GM19468 (cell line): ENCODE measurements at regions not wholly inside any gene's neighbourhood (a gene's known extent, or its start where the extent isn't known, plus 50 kb on each side); places are given as distances from the start of the nearest gene placed in this dataset.

Experiments
- ATAC-seq: cut with Tn5 transposase; IDR thresholded peaks from one replicate; pipeline ENCODE4 v1.9.1; 2021; ENCODE audit warnings: mild to moderate bottlenecking, moderate library complexity, moderate number of reproducible peaks; ENCODE audit not compliant: unreplicated experiment; ENCODE audit errors: extremely low read depth

DNA sequence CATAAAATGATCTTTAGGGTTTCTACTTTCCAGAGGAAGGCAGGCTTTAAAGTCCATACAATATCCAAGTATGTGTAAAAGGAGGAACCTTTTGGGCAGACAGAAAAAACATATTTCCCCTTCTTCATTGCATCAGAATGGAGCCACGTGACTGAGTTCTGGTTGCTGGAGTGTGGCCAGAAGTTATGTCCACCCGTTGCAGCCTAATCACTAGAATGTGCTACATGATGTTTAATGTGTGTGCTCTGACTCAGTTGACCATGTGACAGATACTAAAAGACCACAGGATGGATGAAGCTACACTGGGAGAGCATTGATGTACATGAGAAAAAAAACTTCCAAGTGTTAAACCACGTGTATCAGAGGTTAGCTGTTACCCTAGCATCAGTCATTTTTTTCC, 460.9 kb downstream of the RIT2 start:
- ATAC-seq = no peak

DNA sequence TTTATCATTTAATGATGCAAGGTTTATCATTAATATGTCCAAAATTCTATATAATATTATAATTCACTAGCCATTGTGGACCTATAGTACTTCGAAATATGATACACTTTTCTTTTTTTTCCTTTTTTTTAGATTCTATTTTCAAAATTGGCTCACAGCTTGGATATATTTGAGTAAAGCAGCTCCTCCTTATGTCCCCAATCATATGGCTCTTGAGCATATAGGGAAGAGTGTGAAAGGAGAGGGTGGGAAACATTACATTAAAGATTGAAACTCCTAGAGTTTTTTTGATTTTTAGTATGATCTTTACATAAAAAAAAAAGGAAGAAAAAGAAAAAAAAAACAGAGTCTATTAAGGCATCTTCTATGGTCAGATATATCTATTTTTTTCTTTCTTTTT, 457.9 kb downstream of the RIT2 start:
- no peak for ATAC-seq

DNA sequence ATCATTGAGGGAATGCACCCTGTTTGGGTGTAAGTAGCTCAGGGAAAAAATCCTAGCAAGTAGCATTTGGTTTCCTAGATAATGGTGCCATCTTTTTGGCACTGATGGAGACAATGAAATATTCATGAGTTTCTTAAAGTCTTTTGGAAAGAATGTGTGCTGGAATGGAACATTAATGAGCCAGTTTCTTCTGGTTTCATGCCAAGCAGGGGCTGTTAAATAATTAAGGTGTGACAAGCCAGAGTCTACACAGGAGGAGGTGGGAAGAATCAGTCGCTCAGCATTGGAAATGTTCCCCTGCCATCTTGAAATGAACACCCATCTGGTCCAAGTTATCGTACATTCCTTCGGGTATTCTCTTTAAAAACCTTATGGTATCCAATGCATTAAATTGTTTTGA, 457.3 kb downstream of the RIT2 start:
- no peak for ATAC-seq

DNA sequence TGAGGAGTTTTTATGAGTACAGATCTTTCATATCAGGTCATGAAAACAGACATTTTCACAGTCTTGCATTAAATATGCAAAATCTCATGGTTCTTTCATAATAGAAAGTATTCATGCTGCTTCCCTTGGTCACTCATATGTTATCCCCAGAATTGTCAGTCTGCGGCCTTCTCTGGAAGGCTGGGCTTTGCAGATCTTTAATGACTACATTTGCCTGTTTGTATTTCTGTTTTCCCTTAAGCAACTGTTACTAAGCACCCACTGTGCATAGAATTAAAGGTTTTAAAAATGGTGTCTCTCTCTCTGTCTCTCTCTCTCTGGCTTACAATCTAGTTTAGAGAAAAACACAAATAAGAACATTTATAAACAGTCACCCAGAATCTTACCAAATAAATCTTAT, 456.3 kb downstream of the RIT2 start:
- no peak for ATAC-seq

DNA sequence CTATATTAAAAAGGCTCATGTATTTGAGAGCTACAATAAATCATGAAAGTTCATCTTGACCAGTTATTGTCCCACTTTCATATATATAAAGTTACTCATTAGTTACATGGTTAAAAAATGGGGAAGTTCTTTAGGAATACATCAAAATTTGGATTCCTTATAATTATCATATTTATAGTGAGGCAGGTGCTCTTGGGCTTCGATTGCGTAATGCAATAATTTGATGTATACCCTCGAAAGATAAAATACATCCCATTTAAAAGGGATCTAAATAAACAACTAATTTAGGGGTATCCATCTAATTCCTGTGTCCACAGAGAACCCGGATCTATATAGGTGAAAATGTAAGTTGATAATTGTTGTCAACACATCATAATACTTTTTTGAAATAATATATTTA, 444.6 kb downstream of the RIT2 start:
- no peak for ATAC-seq

DNA sequence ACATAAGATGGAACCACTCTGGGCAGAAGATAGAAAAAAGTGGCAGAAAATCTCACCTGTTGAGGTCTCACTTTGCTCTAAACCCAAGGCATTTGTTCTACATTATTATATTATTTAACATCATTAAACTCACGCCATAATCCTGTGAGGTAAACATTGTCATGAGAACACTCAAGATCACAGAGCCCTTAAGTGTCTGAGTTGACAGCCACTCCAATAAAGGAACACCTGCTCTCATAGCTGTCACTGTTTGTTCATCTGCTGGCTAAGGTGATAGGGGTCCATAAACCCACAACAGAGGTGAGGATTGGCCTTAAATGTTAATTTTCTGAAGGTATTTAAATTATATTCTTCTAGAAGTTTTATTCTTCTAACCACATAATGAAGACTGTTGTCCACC, 439.7 kb downstream of the RIT2 start:
- no peak for ATAC-seq

DNA sequence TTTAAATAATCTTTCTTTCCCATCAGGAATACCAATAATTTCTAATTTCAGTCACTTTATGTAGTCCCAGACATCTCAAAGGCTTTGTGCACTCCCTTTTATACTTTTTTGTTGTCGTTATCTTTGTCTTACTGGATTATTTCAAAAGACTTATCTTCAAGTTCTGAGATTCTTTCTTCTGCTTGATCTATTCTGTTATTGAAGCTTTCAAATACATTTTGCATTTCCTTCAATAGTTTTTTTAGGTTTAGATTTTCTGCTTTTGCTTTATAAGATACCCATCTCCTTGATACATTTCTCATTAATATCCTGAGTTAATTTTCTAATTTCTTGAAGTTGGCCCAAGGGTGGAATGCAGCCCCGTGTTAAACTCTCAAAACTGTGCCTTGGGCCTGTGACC, 432.4 kb downstream of the RIT2 start:
- ATAC-seq = no peak

DNA sequence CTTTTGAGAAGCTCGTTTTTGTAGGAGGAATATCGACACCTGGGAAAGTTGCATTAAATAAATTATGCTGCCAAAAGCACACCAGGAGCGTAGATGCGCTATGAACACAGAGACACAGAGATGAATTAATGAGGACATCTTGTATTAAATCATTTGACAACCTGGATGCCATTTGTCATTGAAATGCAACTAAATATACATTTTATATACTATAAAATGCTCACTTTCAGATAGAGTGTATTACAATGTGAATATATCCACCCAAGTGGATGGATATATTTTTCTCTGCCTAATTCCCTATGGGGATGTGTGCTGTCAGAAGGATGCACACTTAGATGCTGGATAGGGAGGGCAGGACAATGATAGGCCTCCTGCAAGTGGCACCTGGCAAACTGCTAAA, 426.2 kb downstream of the RIT2 start:
- no peak for ATAC-seq
